ENCODE measurements at regions not wholly inside any gene's neighbourhood (a gene's known extent, or its start where the extent isn't known, plus 50 kb on each side); places are given as distances from the start of the nearest gene placed in this dataset.

GRCh38 chr6:129911732-129912131, 50.6 kb upstream of the TMEM244 start:
- no peak for DNase-seq (ENCODE audit: low spot score)

Data from CD4-positive, alpha-beta T cell treated with Interleukin-15 for 4 hours (primary cell).